CD1c-positive myeloid dendritic cell (primary cell): ENCODE measurements at regions not wholly inside any gene's neighbourhood (a gene's known extent, or its start where the extent isn't known, plus 50 kb on each side); places are given as distances from the start of the nearest gene placed in this dataset.

Experiments used
- DNase-seq: peaks from one replicate; pipeline ENCODE4 v3.0.0-alpha.2; 2016; ENCODE audit errors: extremely low spot score

GRCh38 chr22:49197986-49198704 is 629.5 kb downstream of the BRD1 start:
- no peak for DNase-seq

GRCh38 chr22:49197505-49197904 is 630.2 kb downstream of the BRD1 start:
- no peak for DNase-seq

- DNase-seq: no peak
Observed at GRCh38 chr22:49196046-49196511, 631.6 kb downstream of the BRD1 start.

- no peak for DNase-seq
Observed at GRCh38 chr22:49195636-49196035, 632.0 kb downstream of the BRD1 start.

- DNase-seq: no peak
Observed at GRCh38 chr22:49193901-49194465, 633.7 kb downstream of the BRD1 start.

- DNase-seq: no peak
Observed at GRCh38 chr22:49193348-49193747, 634.3 kb downstream of the BRD1 start.

GRCh38 chr22:49192857-49193250 is 634.8 kb downstream of the BRD1 start:
- no peak for DNase-seq

GRCh38 chr22:49192180-49192856 is 635.4 kb downstream of the BRD1 start:
- no peak for DNase-seq

GRCh38 chr22:49191506-49191980 is 636.1 kb downstream of the BRD1 start:
- no peak for DNase-seq

- DNase-seq: no peak
Observed at GRCh38 chr22:49190816-49191505, 636.7 kb downstream of the BRD1 start.

GRCh38 chr22:49189871-49190270 is 637.8 kb downstream of the BRD1 start:
- DNase-seq: no peak

- DNase-seq: no peak
Observed at GRCh38 chr22:49188591-49188990, 639.1 kb downstream of the BRD1 start.

GRCh38 chr22:49188091-49188490 is 639.6 kb downstream of the BRD1 start:
- DNase-seq: no peak

- no peak for DNase-seq
Observed at GRCh38 chr22:49186762-49187161, 640.9 kb downstream of the BRD1 start.

GRCh38 chr22:49186293-49186692 is 641.4 kb downstream of the BRD1 start:
- no peak for DNase-seq

GRCh38 chr22:49185312-49185969 is 642.2 kb downstream of the BRD1 start:
- no peak for DNase-seq

- DNase-seq: no peak
Observed at GRCh38 chr22:49184736-49185135, 642.9 kb downstream of the BRD1 start.

- no peak for DNase-seq
Observed at GRCh38 chr22:49183826-49184216, 643.9 kb downstream of the BRD1 start.

GRCh38 chr22:49183208-49183825 is 644.4 kb downstream of the BRD1 start:
- DNase-seq: no peak

GRCh38 chr22:49182416-49182815 is 645.3 kb downstream of the BRD1 start:
- no peak for DNase-seq

- no peak for DNase-seq
Observed at GRCh38 chr22:49181942-49182341, 645.7 kb downstream of the BRD1 start.
